Progenitor cell of endocrine pancreas (in vitro differentiated cells): ENCODE measurements at regions not wholly inside any gene's neighbourhood (a gene's known extent, or its start where the extent isn't known, plus 50 kb on each side); places are given as distances from the start of the nearest gene placed in this dataset.

ENCODE experiments used
- DNase-seq: peaks from one replicate; pipeline ENCODE4 v3.0.0; 2021; ENCODE audit warnings: low spot score; ENCODE audit not compliant: unreplicated experiment
- H3K27ac Mint-ChIP-seq: 2 replicates; pipeline ENCODE4 v1.8.0; 2021; ENCODE audit warnings: mild to moderate bottlenecking, moderate library complexity, mixed read lengths
- H3K27me3 Mint-ChIP-seq: 2 replicates; pipeline ENCODE4 v1.8.0; 2021; ENCODE audit warnings: mixed read lengths
- H3K36me3 Mint-ChIP-seq: 2 replicates; pipeline ENCODE4 v1.8.0; 2022; ENCODE audit warnings: mixed read lengths; ENCODE audit not compliant: insufficient read depth
- H3K4me1 Mint-ChIP-seq: 2 replicates; pipeline ENCODE4 v1.8.0; 2021; ENCODE audit warnings: low read depth, mixed read lengths
- H3K4me3 Mint-ChIP-seq: 2 replicates; pipeline ENCODE4 v1.8.0; 2021; ENCODE audit warnings: low read depth, mild to moderate bottlenecking, moderate library complexity, mixed read lengths
- H3K9me3 Mint-ChIP-seq: 2 replicates; pipeline ENCODE4 v1.8.0; 2021; ENCODE audit warnings: low read depth, mixed read lengths
- CTCF ChIP-seq: fragments of 200-600 bp; sonication (generic); IDR thresholded peaks from one replicate; pipeline ENCODE4 v1.5.0; 2021; ENCODE audit warnings: antibody characterized with exemption, mild to moderate bottlenecking; ENCODE audit not compliant: unreplicated experiment

- H3K36me3 Mint-ChIP-seq = no peaks in the 10 kb centered on the region
- no peaks in the 10 kb centered on the region for H3K27me3 Mint-ChIP-seq
- H3K4me3 Mint-ChIP-seq = no peak overlapping the region
- H3K4me1 Mint-ChIP-seq = no peaks in the 10 kb centered on the region
- no peaks in the 10 kb centered on the region for H3K9me3 Mint-ChIP-seq
- DNase-seq = no peak
- TF ChIP-seq CTCF = no peak
- H3K27ac Mint-ChIP-seq = no peak overlapping the region
These were observed 1162.6 kb upstream of the C9orf72 start for GRCh38 chr9:28735738-28736342.

DNA sequence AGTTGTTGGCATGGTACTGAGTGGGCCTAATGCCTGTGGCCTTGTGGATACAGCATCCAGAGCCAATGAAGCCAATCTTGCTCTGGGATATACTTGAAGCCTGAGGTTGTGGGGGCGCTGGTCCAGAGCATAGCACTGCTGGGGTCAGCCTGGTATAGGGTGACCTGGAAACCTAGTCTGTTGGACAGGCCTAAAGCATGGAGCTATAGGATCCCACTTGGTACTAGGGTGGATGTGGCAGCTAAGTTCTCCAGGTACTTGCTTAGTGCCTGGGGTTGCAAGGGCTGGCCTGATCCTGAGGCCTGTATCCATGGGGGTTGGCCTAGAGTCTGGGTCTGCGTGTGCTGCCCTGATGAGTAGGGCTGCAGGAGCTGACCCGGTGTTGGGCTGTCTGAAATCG, 1168.2 kb upstream of the C9orf72 start:
- no peak for DNase-seq
- H3K36me3 Mint-ChIP-seq = peaks cover 1% of the 10 kb centered on the region
- H3K27ac Mint-ChIP-seq = no peak overlapping the region
- H3K4me3 Mint-ChIP-seq = no peak overlapping the region
- H3K9me3 Mint-ChIP-seq = peaks cover 21% of the 10 kb centered on the region
- no peaks in the 10 kb centered on the region for H3K27me3 Mint-ChIP-seq
- H3K4me1 Mint-ChIP-seq = no peaks in the 10 kb centered on the region
- no peak for TF ChIP-seq CTCF

- peaks cover 1% of the 10 kb centered on the region for H3K36me3 Mint-ChIP-seq
- H3K4me3 Mint-ChIP-seq = no peak overlapping the region
- no peaks in the 10 kb centered on the region for H3K27me3 Mint-ChIP-seq
- H3K4me1 Mint-ChIP-seq = no peaks in the 10 kb centered on the region
- H3K9me3 Mint-ChIP-seq = peaks cover 18% of the 10 kb centered on the region
- no peak for TF ChIP-seq CTCF
- no peak for DNase-seq
- no peak overlapping the region for H3K27ac Mint-ChIP-seq
These were observed 1174.2 kb upstream of the C9orf72 start for GRCh38 chr9:28747351-28747985.

GRCh38 chr9:28750136-28750535, 1176.9 kb upstream of the C9orf72 start:
- Mint-ChIP-seq H3K9me3 (peaks cover 2% of the 10 kb centered on the region), H3K4me3 (no peak overlapping the region), H3K27me3 (no peaks in the 10 kb centered on the region), H3K36me3 (no peaks in the 10 kb centered on the region), H3K27ac (no peak overlapping the region), H3K4me1 (no peaks in the 10 kb centered on the region)
- TF ChIP-seq CTCF = no peak
- DNase-seq = no peak

DNA sequence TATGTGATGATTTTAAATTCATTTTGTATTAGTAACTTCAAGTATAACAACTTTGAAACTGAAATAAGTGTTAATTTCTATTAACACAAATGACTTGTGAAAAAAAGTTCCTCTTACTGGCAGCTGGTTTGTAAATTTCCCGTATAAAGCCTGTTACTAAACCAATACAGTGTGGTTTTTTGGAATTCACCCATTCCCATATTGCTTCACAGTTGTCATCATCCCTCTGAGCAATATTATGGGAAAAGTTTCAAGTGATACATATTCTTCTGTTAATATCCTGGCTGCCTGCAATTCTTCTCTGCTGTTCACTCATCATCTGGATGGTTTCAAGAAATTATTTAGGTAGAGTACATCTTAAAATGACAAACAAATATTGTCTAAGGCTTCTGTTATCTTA, 1185.1 kb upstream of the C9orf72 start:
- Mint-ChIP-seq H3K9me3 (peaks cover 5% of the 10 kb centered on the region), H3K27me3 (no peaks in the 10 kb centered on the region), H3K36me3 (no peaks in the 10 kb centered on the region), H3K27ac (no peak overlapping the region), H3K4me1 (peaks cover 5% of the 10 kb centered on the region), H3K4me3 (no peak overlapping the region)
- no peak for DNase-seq
- TF ChIP-seq CTCF = no peak
